Tibial nerve (tissue), 3 donors: ENCODE measurements at regions not wholly inside any gene's neighbourhood (a gene's known extent, or its start where the extent isn't known, plus 50 kb on each side); places are given as distances from the start of the nearest gene placed in this dataset.

Experiments used
- POLR2A ChIP-seq, 2 donors: fragments of 450-650 bp; IDR thresholded peaks; one replicate each; pipeline ENCODE4 v1.6.1; 2017; ENCODE audit warnings: antibody characterized with exemption in 2 of 2, mild to moderate bottlenecking in 2 of 2, moderate library complexity in 2 of 2
- TF ChIP-seq, protein P1 (sequence below), 5 experiments: fragments of 200-600 bp in 3 of 5; fragments of 450-650 bp in 2 of 5; sonication (generic) in 3 of 5; IDR thresholded peaks; one replicate each; pipeline ENCODE4 v1.5.1; 2016 to 2019; ENCODE audit warnings: antibody characterized with exemption in 5 of 5, mild to moderate bottlenecking in 3 of 5, moderate library complexity in 2 of 5

DNA sequence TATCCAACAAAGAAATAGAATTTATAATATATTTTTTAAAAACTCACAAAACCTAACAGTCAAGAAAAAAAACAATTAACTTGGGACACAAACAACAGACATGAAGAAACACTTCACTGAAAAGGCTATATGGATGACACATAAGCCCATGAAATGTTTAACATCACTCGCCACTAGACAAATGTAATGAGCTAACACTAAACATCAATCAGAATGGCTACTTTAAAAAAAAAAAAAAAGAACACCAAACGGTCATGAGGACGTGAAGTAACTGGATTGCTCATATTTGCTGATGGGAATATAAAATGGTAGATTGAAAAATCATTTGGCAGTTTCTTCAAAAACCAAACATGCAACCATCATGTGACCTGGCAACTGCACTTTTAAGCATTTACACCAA is 97.3 kb upstream of the RGPD4 start:
- TF ChIP-seq, protein P1, sequence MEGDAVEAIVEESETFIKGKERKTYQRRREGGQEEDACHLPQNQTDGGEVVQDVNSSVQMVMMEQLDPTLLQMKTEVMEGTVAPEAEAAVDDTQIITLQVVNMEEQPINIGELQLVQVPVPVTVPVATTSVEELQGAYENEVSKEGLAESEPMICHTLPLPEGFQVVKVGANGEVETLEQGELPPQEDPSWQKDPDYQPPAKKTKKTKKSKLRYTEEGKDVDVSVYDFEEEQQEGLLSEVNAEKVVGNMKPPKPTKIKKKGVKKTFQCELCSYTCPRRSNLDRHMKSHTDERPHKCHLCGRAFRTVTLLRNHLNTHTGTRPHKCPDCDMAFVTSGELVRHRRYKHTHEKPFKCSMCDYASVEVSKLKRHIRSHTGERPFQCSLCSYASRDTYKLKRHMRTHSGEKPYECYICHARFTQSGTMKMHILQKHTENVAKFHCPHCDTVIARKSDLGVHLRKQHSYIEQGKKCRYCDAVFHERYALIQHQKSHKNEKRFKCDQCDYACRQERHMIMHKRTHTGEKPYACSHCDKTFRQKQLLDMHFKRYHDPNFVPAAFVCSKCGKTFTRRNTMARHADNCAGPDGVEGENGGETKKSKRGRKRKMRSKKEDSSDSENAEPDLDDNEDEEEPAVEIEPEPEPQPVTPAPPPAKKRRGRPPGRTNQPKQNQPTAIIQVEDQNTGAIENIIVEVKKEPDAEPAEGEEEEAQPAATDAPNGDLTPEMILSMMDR (IDR thresholded peaks at IDR 0.05): no peak
- no peak for TF ChIP-seq POLR2A (IDR thresholded peaks at IDR 0.05)
